Hepatocyte (in vitro differentiated cells): ENCODE measurements at regions not wholly inside any gene's neighbourhood (a gene's known extent, or its start where the extent isn't known, plus 50 kb on each side); places are given as distances from the start of the nearest gene placed in this dataset.

Experiments used
- EZH2phosphoT487 ChIP-seq: fragments of 200-600 bp; sonication (generic); IDR thresholded peaks from one replicate; pipeline ENCODE4 v1.6.1; 2018; ENCODE audit warnings: antibody characterized with exemption, mild to moderate bottlenecking, low read depth, moderate library complexity; ENCODE audit not compliant: unreplicated experiment, severe bottlenecking
- TF ChIP-seq, protein P1 (sequence below): fragments of 200-600 bp; sonication (generic); IDR thresholded peaks from 2 replicates; pipeline ENCODE4 v1.5.1; 2016; ENCODE audit warnings: antibody characterized with exemption, mild to moderate bottlenecking; ENCODE audit not compliant: poor library complexity

DNA sequence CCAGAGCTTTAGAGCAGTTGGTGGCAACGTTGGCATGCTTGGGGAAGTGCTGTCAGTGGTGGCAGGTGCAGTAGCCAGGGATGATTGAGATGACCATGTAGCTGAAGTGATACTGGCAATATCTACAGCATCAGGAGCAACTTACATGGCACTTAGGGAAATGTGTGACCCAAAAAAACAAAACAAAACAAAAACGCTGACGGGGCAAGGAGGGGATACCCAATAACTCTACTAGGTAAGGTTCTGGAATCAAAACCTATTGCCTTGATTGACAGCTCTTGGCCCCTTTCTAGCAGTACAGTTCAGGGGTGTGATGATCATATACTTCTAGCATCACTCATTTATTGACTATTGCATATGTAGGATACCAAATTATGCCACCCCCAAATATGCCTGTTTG is 312.6 kb downstream of the AASDHPPT start:
- TF ChIP-seq, protein P1, sequence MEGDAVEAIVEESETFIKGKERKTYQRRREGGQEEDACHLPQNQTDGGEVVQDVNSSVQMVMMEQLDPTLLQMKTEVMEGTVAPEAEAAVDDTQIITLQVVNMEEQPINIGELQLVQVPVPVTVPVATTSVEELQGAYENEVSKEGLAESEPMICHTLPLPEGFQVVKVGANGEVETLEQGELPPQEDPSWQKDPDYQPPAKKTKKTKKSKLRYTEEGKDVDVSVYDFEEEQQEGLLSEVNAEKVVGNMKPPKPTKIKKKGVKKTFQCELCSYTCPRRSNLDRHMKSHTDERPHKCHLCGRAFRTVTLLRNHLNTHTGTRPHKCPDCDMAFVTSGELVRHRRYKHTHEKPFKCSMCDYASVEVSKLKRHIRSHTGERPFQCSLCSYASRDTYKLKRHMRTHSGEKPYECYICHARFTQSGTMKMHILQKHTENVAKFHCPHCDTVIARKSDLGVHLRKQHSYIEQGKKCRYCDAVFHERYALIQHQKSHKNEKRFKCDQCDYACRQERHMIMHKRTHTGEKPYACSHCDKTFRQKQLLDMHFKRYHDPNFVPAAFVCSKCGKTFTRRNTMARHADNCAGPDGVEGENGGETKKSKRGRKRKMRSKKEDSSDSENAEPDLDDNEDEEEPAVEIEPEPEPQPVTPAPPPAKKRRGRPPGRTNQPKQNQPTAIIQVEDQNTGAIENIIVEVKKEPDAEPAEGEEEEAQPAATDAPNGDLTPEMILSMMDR = no peak
- TF ChIP-seq EZH2phosphoT487 = no peak
